ENCODE measurements at regions not wholly inside any gene's neighbourhood (a gene's known extent, or its start where the extent isn't known, plus 50 kb on each side); places are given as distances from the start of the nearest gene placed in this dataset.
A peak's percentile ranks its signal among the peaks of the same experiment; 100 is the strongest.

DNA sequence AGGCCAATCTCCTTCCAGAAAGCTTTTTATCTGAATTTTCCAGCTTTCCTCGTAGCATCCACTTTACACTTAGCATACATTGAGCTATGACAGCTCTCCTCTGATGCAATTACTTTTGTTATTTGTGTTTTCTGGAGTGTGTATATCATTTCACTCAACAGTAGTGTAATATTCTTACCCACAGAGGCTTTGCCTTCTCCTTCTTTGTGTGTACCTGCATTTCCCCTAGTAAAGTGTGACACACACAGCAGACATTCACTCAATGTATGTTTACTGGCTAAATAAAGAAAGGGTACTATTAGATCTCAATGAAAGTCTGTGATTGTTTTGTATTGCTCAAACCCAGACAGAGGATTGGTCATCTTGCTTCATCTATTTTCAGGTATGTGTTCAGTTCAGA is 193.7 kb upstream of the MEX3C start (continued):
- TF ChIP-seq, protein P1, sequence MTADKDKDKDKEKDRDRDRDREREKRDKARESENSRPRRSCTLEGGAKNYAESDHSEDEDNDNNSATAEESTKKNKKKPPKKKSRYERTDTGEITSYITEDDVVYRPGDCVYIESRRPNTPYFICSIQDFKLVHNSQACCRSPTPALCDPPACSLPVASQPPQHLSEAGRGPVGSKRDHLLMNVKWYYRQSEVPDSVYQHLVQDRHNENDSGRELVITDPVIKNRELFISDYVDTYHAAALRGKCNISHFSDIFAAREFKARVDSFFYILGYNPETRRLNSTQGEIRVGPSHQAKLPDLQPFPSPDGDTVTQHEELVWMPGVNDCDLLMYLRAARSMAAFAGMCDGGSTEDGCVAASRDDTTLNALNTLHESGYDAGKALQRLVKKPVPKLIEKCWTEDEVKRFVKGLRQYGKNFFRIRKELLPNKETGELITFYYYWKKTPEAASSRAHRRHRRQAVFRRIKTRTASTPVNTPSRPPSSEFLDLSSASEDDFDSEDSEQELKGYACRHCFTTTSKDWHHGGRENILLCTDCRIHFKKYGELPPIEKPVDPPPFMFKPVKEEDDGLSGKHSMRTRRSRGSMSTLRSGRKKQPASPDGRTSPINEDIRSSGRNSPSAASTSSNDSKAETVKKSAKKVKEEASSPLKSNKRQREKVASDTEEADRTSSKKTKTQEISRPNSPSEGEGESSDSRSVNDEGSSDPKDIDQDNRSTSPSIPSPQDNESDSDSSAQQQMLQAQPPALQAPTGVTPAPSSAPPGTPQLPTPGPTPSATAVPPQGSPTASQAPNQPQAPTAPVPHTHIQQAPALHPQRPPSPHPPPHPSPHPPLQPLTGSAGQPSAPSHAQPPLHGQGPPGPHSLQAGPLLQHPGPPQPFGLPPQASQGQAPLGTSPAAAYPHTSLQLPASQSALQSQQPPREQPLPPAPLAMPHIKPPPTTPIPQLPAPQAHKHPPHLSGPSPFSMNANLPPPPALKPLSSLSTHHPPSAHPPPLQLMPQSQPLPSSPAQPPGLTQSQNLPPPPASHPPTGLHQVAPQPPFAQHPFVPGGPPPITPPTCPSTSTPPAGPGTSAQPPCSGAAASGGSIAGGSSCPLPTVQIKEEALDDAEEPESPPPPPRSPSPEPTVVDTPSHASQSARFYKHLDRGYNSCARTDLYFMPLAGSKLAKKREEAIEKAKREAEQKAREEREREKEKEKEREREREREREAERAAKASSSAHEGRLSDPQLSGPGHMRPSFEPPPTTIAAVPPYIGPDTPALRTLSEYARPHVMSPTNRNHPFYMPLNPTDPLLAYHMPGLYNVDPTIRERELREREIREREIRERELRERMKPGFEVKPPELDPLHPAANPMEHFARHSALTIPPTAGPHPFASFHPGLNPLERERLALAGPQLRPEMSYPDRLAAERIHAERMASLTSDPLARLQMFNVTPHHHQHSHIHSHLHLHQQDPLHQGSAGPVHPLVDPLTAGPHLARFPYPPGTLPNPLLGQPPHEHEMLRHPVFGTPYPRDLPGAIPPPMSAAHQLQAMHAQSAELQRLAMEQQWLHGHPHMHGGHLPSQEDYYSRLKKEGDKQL (CRISPR knock-in tag; IDR thresholded peaks at IDR 0.05; ENCODE audit: low read depth): no peak

DNA sequence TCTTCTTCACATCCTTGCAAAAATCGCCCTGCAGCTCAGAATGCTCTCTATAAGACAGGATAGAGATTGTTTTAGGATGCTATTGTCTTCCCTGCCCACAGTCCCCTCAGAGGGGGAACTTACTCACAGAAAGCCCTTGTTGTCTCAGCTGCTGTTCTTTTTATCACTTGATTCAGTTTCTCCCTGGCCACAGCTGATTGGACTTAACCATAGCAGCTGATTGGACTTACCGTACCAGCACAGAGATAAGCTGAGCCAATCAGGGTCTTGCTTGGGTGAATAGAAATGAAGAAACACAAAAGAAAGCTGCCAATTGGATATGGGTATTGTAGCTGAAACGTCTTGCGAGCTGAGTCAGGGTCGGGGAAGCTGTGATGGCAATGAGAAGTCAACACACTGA is 194.2 kb upstream of the MEX3C start:
- intact Hi-C loops (cut with micrococcal nuclease; ENCODE audit: unreplicated experiment): no loop called here
- FAIRE-seq: no peak
- POLR2A ChIA-PET: no interaction called here

More for the DNA sequence above, 194.2 kb upstream of the MEX3C start:
- H3K4me3 ChIP-seq (replicated peaks in 1 of 3; ENCODE audit: insufficient read depth in 1 of 3, low read depth in 2 of 3, low read length in 3 of 3): no peak overlapping the region
- H2AFZ ChIP-seq (ENCODE audit: low read length): no peak overlapping the region
- in situ Hi-C loops (cut with HindIII; ENCODE audit: extremely low pct_ligation_motif_present, low pct_unique_long_range_greater_than_20kb): no loop called here
- no peaks in the 10 kb centered on the region for H3K36me3 ChIP-seq (replicated peaks in 1 of 2; ENCODE audit: control insufficient read depth in 1 of 2, insufficient read depth in 2 of 2, low read length in 2 of 2)
- no peaks in the 10 kb centered on the region for H3K79me2 ChIP-seq (ENCODE audit: insufficient read depth, low read length)
- no peaks in the 10 kb centered on the region for H3K27me3 ChIP-seq (ENCODE audit: control insufficient read depth in 1 of 2, insufficient read depth in 2 of 2, low read length in 2 of 2)
- TF ChIP-seq RFX5 (IDR thresholded peaks at IDR 0.05; ENCODE audit: low read depth, low read length): peak; percentile 32; the same call in 1 of the 2 replicates
- TF ChIP-seq, protein P2, sequence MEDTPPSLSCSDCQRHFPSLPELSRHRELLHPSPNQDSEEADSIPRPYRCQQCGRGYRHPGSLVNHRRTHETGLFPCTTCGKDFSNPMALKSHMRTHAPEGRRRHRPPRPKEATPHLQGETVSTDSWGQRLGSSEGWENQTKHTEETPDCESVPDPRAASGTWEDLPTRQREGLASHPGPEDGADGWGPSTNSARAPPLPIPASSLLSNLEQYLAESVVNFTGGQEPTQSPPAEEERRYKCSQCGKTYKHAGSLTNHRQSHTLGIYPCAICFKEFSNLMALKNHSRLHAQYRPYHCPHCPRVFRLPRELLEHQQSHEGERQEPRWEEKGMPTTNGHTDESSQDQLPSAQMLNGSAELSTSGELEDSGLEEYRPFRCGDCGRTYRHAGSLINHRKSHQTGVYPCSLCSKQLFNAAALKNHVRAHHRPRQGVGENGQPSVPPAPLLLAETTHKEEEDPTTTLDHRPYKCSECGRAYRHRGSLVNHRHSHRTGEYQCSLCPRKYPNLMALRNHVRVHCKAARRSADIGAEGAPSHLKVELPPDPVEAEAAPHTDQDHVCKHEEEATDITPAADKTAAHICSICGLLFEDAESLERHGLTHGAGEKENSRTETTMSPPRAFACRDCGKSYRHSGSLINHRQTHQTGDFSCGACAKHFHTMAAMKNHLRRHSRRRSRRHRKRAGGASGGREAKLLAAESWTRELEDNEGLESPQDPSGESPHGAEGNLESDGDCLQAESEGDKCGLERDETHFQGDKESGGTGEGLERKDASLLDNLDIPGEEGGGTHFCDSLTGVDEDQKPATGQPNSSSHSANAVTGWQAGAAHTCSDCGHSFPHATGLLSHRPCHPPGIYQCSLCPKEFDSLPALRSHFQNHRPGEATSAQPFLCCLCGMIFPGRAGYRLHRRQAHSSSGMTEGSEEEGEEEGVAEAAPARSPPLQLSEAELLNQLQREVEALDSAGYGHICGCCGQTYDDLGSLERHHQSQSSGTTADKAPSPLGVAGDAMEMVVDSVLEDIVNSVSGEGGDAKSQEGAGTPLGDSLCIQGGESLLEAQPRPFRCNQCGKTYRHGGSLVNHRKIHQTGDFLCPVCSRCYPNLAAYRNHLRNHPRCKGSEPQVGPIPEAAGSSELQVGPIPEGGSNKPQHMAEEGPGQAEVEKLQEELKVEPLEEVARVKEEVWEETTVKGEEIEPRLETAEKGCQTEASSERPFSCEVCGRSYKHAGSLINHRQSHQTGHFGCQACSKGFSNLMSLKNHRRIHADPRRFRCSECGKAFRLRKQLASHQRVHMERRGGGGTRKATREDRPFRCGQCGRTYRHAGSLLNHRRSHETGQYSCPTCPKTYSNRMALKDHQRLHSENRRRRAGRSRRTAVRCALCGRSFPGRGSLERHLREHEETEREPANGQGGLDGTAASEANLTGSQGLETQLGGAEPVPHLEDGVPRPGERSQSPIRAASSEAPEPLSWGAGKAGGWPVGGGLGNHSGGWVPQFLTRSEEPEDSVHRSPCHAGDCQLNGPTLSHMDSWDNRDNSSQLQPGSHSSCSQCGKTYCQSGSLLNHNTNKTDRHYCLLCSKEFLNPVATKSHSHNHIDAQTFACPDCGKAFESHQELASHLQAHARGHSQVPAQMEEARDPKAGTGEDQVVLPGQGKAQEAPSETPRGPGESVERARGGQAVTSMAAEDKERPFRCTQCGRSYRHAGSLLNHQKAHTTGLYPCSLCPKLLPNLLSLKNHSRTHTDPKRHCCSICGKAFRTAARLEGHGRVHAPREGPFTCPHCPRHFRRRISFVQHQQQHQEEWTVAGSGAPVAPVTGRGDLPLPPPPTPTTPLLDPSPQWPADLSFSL (CRISPR knock-in tag; IDR thresholded peaks at IDR 0.05): no peak
- TF ChIP-seq, protein P3, sequence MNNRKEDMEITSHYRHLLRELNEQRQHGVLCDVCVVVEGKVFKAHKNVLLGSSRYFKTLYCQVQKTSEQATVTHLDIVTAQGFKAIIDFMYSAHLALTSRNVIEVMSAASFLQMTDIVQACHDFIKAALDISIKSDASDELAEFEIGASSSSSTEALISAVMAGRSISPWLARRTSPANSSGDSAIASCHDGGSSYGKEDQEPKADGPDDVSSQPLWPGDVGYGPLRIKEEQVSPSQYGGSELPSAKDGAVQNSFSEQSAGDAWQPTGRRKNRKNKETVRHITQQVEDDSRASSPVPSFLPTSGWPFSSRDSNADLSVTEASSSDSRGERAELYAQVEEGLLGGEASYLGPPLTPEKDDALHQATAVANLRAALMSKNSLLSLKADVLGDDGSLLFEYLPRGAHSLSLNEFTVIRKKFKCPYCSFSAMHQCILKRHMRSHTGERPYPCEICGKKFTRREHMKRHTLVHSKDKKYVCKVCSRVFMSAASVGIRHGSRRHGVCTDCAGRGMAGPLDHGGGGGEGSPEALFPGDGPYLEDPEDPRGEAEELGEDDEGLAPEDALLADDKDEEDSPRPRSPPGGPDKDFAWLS (CRISPR knock-in tag; IDR thresholded peaks at IDR 0.05; ENCODE audit: borderline replicate concordance): no peak
- no peak overlapping the region for H3K27ac ChIP-seq (ENCODE audit: extremely low read length, insufficient read depth, low read length)
- CTCF ChIA-PET (ENCODE audit: low intra/inter-chr PET ratio, low total read pairs): no interaction called here
- H4K20me1 ChIP-seq (ENCODE audit: insufficient read depth, low read length): no peaks in the 10 kb centered on the region
- no peak overlapping the region for H3K9ac ChIP-seq (ENCODE audit: insufficient read depth, low read depth, low read length)
- DNase-seq (ENCODE audit: low spot score) (no peak), ATAC-seq (no peak)
- no TSS peak for BruUV-seq (replicated peaks)
- 5% methylated on average over 5 of the region's 5 CpGs for WGBS (ENCODE audit: low lambda C conversion rate)
- H3K4me2 ChIP-seq (ENCODE audit: low read depth, low read length): no peak overlapping the region
- H3K4me1 ChIP-seq (ENCODE audit: insufficient read depth, low read length): no peaks in the 10 kb centered on the region
- H3K9me3 ChIP-seq (ENCODE audit: low read length): no peaks in the 10 kb centered on the region

Measured in HepG2 (cell line).